ENCODE measurements at regions not wholly inside any gene's neighbourhood (a gene's known extent, or its start where the extent isn't known, plus 50 kb on each side); places are given as distances from the start of the nearest gene placed in this dataset.

- no peak overlapping the region for H3K27ac Mint-ChIP-seq
- no peaks in the 10 kb centered on the region for H3K36me3 Mint-ChIP-seq
- intact Hi-C loops (cut with micrococcal nuclease) = no loop called here
- DNase-seq = no peak
- TF ChIP-seq CTCF (IDR thresholded peaks at IDR 0.05) = no peak
- peaks cover 0 to 5% (median 0%) of the 10 kb centered on the region in 7 donors for H3K9me3 Mint-ChIP-seq
- H3K4me3 Mint-ChIP-seq = no peak overlapping the region
- H3K27me3 Mint-ChIP-seq (ENCODE audit: low read depth in 3 of 3) = no peaks in the 10 kb centered on the region
- Histone ChIP-seq H3K79me2 (ENCODE audit: insufficient read depth, low read length) (no peaks in the 10 kb centered on the region), H3K4me1 (ENCODE audit: control insufficient read depth in 1 of 2, insufficient read depth in 2 of 2, low read length in 2 of 2) (no peaks in the 10 kb centered on the region), H2AFZ (ENCODE audit: insufficient read depth, low read depth, low read length, poor library complexity, severe bottlenecking) (no peak overlapping the region), H3K27ac (ENCODE audit: low read depth in 1 of 2, low read length in 2 of 2) (no peak overlapping the region), H3K36me3 (replicated peaks in 1 of 2; ENCODE audit: control insufficient read depth in 1 of 2, insufficient read depth in 2 of 2, low read length in 2 of 2) (no peaks in the 10 kb centered on the region), H3K4me2 (replicated peaks; ENCODE audit: extremely low read depth, low read length, poor library complexity, severe bottlenecking) (no peak overlapping the region), H3K9ac (ENCODE audit: insufficient read depth, low read length, poor library complexity, severe bottlenecking) (no peak overlapping the region), H3K9me3 (replicated peaks in 1 of 2; ENCODE audit: control insufficient read depth in 1 of 2, insufficient read depth in 1 of 2, low read length in 2 of 2) (no peaks in the 10 kb centered on the region), H3K4me3 (replicated peaks in 1 of 3; ENCODE audit: low read depth in 2 of 3, low read length in 3 of 3) (no peak overlapping the region), H4K20me1 (ENCODE audit: insufficient read depth, low read length) (no peaks in the 10 kb centered on the region), H3K27me3 (ENCODE audit: control insufficient read depth in 2 of 2, insufficient read depth in 2 of 2, low read length in 2 of 2) (no peaks in the 10 kb centered on the region)
- no CpG with 5 or more reads among the region's 2 CpGs for WGBS (ENCODE audit: insufficient coverage)
- H3K4me1 Mint-ChIP-seq = no peaks in the 10 kb centered on the region
Measured at GRCh38 chr2:104200533-104201168, 653.3 kb upstream of the POU3F3 start.

GRCh38 chr2:104213758-104214157 is 640.2 kb upstream of the POU3F3 start:
- no peak overlapping the region for H3K4me2 ChIP-seq (replicated peaks; ENCODE audit: extremely low read depth, low read length, poor library complexity, severe bottlenecking)
- no peaks in the 10 kb centered on the region for H3K9me3 ChIP-seq (replicated peaks in 1 of 2; ENCODE audit: control insufficient read depth in 1 of 2, insufficient read depth in 1 of 2, low read length in 2 of 2)
- H3K4me3 ChIP-seq (replicated peaks in 1 of 3; ENCODE audit: low read depth in 2 of 3, low read length in 3 of 3) = no peak overlapping the region
- DNase-seq = no peak
- no peak for TF ChIP-seq CTCF (IDR thresholded peaks at IDR 0.05)
- Mint-ChIP-seq H3K9me3 (peaks cover 0 to 16% (median 2%) of the 10 kb centered on the region in 7 donors), H3K4me3 (no peak overlapping the region), H3K36me3 (no peaks in the 10 kb centered on the region), H3K27me3 (ENCODE audit: low read depth in 3 of 3) (peaks cover 0 to 6% (median 0%) of the 10 kb centered on the region in 3 donors), H3K4me1 (no peaks in the 10 kb centered on the region), H3K27ac (no peak overlapping the region)
- no peaks in the 10 kb centered on the region for H3K4me1 ChIP-seq (ENCODE audit: control insufficient read depth in 1 of 2, insufficient read depth in 2 of 2, low read length in 2 of 2)
- H3K27ac ChIP-seq (ENCODE audit: low read depth in 1 of 2, low read length in 2 of 2) = no peak overlapping the region
- no peak overlapping the region for H3K9ac ChIP-seq (ENCODE audit: insufficient read depth, low read length, poor library complexity, severe bottlenecking)
- H3K36me3 ChIP-seq (replicated peaks in 1 of 2; ENCODE audit: control insufficient read depth in 1 of 2, insufficient read depth in 2 of 2, low read length in 2 of 2) = no peaks in the 10 kb centered on the region
- H3K79me2 ChIP-seq (ENCODE audit: insufficient read depth, low read length) = no peaks in the 10 kb centered on the region
- 63% methylated on average over 2 of the region's 8 CpGs for WGBS (ENCODE audit: insufficient coverage)
- no peaks in the 10 kb centered on the region for H3K27me3 ChIP-seq (ENCODE audit: control insufficient read depth in 2 of 2, insufficient read depth in 2 of 2, low read length in 2 of 2)
- intact Hi-C loops (cut with micrococcal nuclease) = no loop called here
- no peaks in the 10 kb centered on the region for H4K20me1 ChIP-seq (ENCODE audit: insufficient read depth, low read length)
- H2AFZ ChIP-seq (ENCODE audit: insufficient read depth, low read depth, low read length, poor library complexity, severe bottlenecking) = no peak overlapping the region
